Upper lobe of right lung (tissue), 1 donor: ENCODE measurements at regions not wholly inside any gene's neighbourhood (a gene's known extent, or its start where the extent isn't known, plus 50 kb on each side); places are given as distances from the start of the nearest gene placed in this dataset.

ENCODE experiments used
- ATAC-seq: fragments of 200-7000 bp; cut with Tn5 transposase; one replicate; pipeline ENCODE4 v1.9.1; 2020; ENCODE audit warnings: mild to moderate bottlenecking, moderate library complexity
- DNase-seq: peaks from one replicate; pipeline ENCODE4 v3.0.0-alpha.2; 2020
- H3K27ac ChIP-seq: fragments of 200-600 bp; one replicate; pipeline ENCODE4 v1.8.0; 2022
- H3K27me3 ChIP-seq: fragments of 200-600 bp; one replicate; pipeline ENCODE4 v1.8.0; 2022; ENCODE audit warnings: mild to moderate bottlenecking
- H3K36me3 ChIP-seq: fragments of 200-600 bp; one replicate; pipeline ENCODE4 v1.8.0; 2022
- H3K4me1 ChIP-seq: fragments of 200-600 bp; one replicate; pipeline ENCODE4 v1.8.0; 2022
- H3K4me3 ChIP-seq: fragments of 200-600 bp; one replicate; pipeline ENCODE4 v1.8.0; 2022; ENCODE audit warnings: mild to moderate bottlenecking
- H3K9me3 ChIP-seq: fragments of 200-600 bp; one replicate; pipeline ENCODE4 v1.8.0; 2022
- CTCF ChIP-seq: fragments of 200-600 bp; IDR thresholded peaks from one replicate; pipeline ENCODE4 v1.8.0; 2022; ENCODE audit warnings: antibody characterized with exemption
- intact Hi-C: fragments of 100-400 bp; cut with DNase I; formaldehyde crosslinking; loops from one replicate; pipeline ENCODE4 v1.11.0; 2022
- donor health status: DM: no; HTN: yes; CAD: no; lungs with severe emphysema.

- Histone ChIP-seq H3K9me3 (no peaks in the 10 kb centered on the region), H3K27me3 (no peaks in the 10 kb centered on the region), H3K4me1 (no peaks in the 10 kb centered on the region), H3K27ac (no peak overlapping the region), H3K4me3 (no peak overlapping the region), H3K36me3 (no peaks in the 10 kb centered on the region)
- intact Hi-C loops: no loop called here
- ATAC-seq: no peak
- no peak for TF ChIP-seq CTCF
- no peak for DNase-seq
Measured at GRCh38 chr5:40021007-40021406, 596.2 kb upstream of the DAB2 start.

GRCh38 chr5:40017918-40018317, 593.1 kb upstream of the DAB2 start:
- no peak for ATAC-seq
- no peaks in the 10 kb centered on the region for H3K9me3 ChIP-seq
- intact Hi-C loops: no loop called here

GRCh38 chr5:40017135-40017534, 592.4 kb upstream of the DAB2 start:
- H3K9me3 ChIP-seq: no peaks in the 10 kb centered on the region
- H3K36me3 ChIP-seq: no peaks in the 10 kb centered on the region
- H3K4me3 ChIP-seq: no peak overlapping the region
- TF ChIP-seq CTCF: no peak
- H3K27me3 ChIP-seq: no peaks in the 10 kb centered on the region
- no peaks in the 10 kb centered on the region for H3K4me1 ChIP-seq
- no peak overlapping the region for H3K27ac ChIP-seq
- no peak for ATAC-seq
- no peak for DNase-seq
- intact Hi-C loops: no loop called here

More at GRCh38 chr5:40017918-40018317, 593.1 kb upstream of the DAB2 start:
- Histone ChIP-seq H3K4me3 (no peak overlapping the region), H3K36me3 (no peaks in the 10 kb centered on the region), H3K27ac (no peak overlapping the region), H3K27me3 (no peaks in the 10 kb centered on the region), H3K4me1 (no peaks in the 10 kb centered on the region)
- DNase-seq: no peak
- no peak for TF ChIP-seq CTCF

GRCh38 chr5:40010436-40010835, 585.7 kb upstream of the DAB2 start:
- Histone ChIP-seq H3K27me3 (no peaks in the 10 kb centered on the region), H3K27ac (no peak overlapping the region), H3K4me3 (no peak overlapping the region), H3K4me1 (no peaks in the 10 kb centered on the region), H3K9me3 (no peaks in the 10 kb centered on the region), H3K36me3 (no peaks in the 10 kb centered on the region)
- no peak for DNase-seq
- intact Hi-C loops: no loop called here
- no peak for TF ChIP-seq CTCF
- ATAC-seq: no peak

GRCh38 chr5:40006260-40006659, 581.5 kb upstream of the DAB2 start:
- H3K9me3 ChIP-seq: no peaks in the 10 kb centered on the region
- intact Hi-C loops: no loop called here
- no peak overlapping the region for H3K27ac ChIP-seq
- H3K27me3 ChIP-seq: no peaks in the 10 kb centered on the region
- no peak overlapping the region for H3K4me3 ChIP-seq
- DNase-seq: no peak
- no peak for TF ChIP-seq CTCF
- ATAC-seq: no peak
- H3K4me1 ChIP-seq: no peaks in the 10 kb centered on the region
- H3K36me3 ChIP-seq: no peaks in the 10 kb centered on the region

- intact Hi-C loops: no loop called here
- Histone ChIP-seq H3K36me3 (no peaks in the 10 kb centered on the region), H3K4me1 (no peaks in the 10 kb centered on the region), H3K27me3 (no peaks in the 10 kb centered on the region), H3K9me3 (no peaks in the 10 kb centered on the region), H3K4me3 (no peak overlapping the region), H3K27ac (no peak overlapping the region)
- no peak for DNase-seq
- TF ChIP-seq CTCF: no peak
- ATAC-seq: no peak
Measured at GRCh38 chr5:40001796-40002195, 577.0 kb upstream of the DAB2 start.
